ENCODE measurements at regions not wholly inside any gene's neighbourhood (a gene's known extent, or its start where the extent isn't known, plus 50 kb on each side); places are given as distances from the start of the nearest gene placed in this dataset.

- WGBS (ENCODE audit: missing lambda C conversion rate) = 47% methylated on average over 2 of the region's 2 CpGs
- H3K4me2 ChIP-seq = no peak overlapping the region
- no peak overlapping the region for H3K4me3 ChIP-seq
- no peak for DNase-seq (ENCODE audit: low read depth in 1 of 2, low spot score in 1 of 2)
- ChIA-PET POLR2A (no interaction called here), CTCF (no interaction called here)
- TF ChIP-seq NFE2L2 (conservative IDR thresholded peaks at IDR 0.05; ENCODE audit: low read length) (no peak), TP53 (CRISPR knock-in tag; IDR thresholded peaks at IDR 0.05) (no peak), CTCF (IDR thresholded peaks at IDR 0.05) (no peak), JUNB (IDR thresholded peaks at IDR 0.05) (no peak), PHF8 (IDR thresholded peaks at IDR 0.05; ENCODE audit: borderline replicate concordance, low read depth) (no peak), ATOH8 (CRISPR knock-in tag; IDR thresholded peaks at IDR 0.05; ENCODE audit: low read depth) (no peak), EHMT2 (IDR thresholded peaks at IDR 0.05; ENCODE audit: low read depth) (no peak), CHD2 (IDR thresholded peaks at IDR 0.05; ENCODE audit: low read length, partially characterized antibody) (no peak), HDAC2 (IDR thresholded peaks at IDR 0.05) (no peak), RCOR1 (IDR thresholded peaks at IDR 0.05; ENCODE audit: low read depth, low read length) (no peak), CHD4 (IDR thresholded peaks at IDR 0.05; ENCODE audit: borderline replicate concordance) (no peak), SREBF2 (IDR thresholded peaks at IDR 0.05) (no peak)
- TF ChIP-seq, protein P1, sequence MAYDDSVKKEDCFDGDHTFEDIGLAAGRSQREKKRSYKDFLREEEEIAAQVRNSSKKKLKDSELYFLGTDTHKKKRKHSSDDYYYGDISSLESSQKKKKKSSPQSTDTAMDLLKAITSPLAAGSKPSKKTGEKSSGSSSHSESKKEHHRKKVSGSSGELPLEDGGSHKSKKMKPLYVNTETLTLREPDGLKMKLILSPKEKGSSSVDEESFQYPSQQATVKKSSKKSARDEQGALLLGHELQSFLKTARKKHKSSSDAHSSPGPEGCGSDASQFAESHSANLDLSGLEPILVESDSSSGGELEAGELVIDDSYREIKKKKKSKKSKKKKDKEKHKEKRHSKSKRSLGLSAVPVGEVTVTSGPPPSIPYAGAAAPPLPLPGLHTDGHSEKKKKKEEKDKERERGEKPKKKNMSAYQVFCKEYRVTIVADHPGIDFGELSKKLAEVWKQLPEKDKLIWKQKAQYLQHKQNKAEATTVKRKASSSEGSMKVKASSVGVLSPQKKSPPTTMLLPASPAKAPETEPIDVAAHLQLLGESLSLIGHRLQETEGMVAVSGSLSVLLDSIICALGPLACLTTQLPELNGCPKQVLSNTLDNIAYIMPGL (CRISPR knock-in tag; IDR thresholded peaks at IDR 0.05; ENCODE audit: borderline replicate concordance) = no peak
- no peak for ATAC-seq
- H3K9me3 ChIP-seq = no peaks in the 10 kb centered on the region
- no peaks in the 10 kb centered on the region for H3K4me1 ChIP-seq
- no peak for FAIRE-seq
- no peak overlapping the region for H3K27ac ChIP-seq
These were observed 698.3 kb downstream of the HDGFL1 start for GRCh38 chr6:23267651-23268050.

DNA sequence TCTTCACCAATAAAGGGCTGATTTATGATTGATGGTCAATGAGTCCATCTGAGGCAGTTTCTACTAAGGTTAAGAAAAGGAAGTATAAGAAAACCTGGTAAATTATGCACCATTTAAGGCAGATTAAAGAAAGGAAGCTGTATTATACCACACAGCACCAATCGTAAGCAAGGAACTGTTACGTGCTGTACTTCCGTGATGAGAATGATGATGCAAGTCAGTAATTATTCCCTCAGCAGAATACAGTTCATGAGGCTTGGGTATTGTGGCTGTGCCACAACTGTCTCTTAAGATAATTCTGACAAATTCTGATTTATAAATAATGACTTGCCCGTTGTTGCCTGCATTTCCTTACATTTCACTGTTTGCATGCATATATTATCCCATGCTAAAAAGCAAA is 699.0 kb downstream of the HDGFL1 start:
- Histone ChIP-seq H3K27ac (no peak overlapping the region), H3K4me1 (no peaks in the 10 kb centered on the region), H3K4me3 (no peak overlapping the region), H3K9me3 (no peaks in the 10 kb centered on the region), H3K4me2 (no peak overlapping the region)
- FAIRE-seq = no peak
- no peak for TF ChIP-seq NPAS2 (CRISPR knock-in tag; IDR thresholded peaks at IDR 0.05; ENCODE audit: borderline replicate concordance)
- no peak for TF ChIP-seq RFX5 (IDR thresholded peaks at IDR 0.05)
- TF ChIP-seq ZNF302 (CRISPR knock-in tag; IDR thresholded peaks at IDR 0.05) = no peak
- no peak for TF ChIP-seq JUNB (IDR thresholded peaks at IDR 0.05)
- TF ChIP-seq, protein P2, sequence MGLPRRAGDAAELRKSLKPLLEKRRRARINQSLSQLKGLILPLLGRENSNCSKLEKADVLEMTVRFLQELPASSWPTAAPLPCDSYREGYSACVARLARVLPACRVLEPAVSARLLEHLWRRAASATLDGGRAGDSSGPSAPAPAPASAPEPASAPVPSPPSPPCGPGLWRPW (IDR thresholded peaks at IDR 0.05) = no peak
- no peak for TF ChIP-seq HOXB5 (CRISPR knock-in tag; IDR thresholded peaks at IDR 0.05)
- TF ChIP-seq CEBPB (IDR thresholded peaks at IDR 0.05) = no peak
- no peak for TF ChIP-seq ESRRA (IDR thresholded peaks at IDR 0.05; ENCODE audit: borderline replicate concordance, low read length)
- no peak for TF ChIP-seq MYC (IDR thresholded peaks at IDR 0.05; ENCODE audit: borderline replicate concordance, low read length)
- no peak for TF ChIP-seq JUN (IDR thresholded peaks at IDR 0.05)
- no peak for TF ChIP-seq FOSL2 (IDR thresholded peaks at IDR 0.05)
- no peak for TF ChIP-seq FOSL2 (CRISPR knock-in tag; IDR thresholded peaks at IDR 0.05)
- no peak for TF ChIP-seq NFE2L2 (conservative IDR thresholded peaks at IDR 0.05; ENCODE audit: low read length)
- no peak for DNase-seq (ENCODE audit: low read depth in 1 of 2, low spot score in 1 of 2)
- CTCF ChIA-PET = no interaction called here
- POLR2A ChIA-PET = no interaction called here
- no peak for ATAC-seq
- WGBS (ENCODE audit: missing lambda C conversion rate) = 70% methylated on average over 4 of the region's 4 CpGs

All from A549 (cell line).